ENCODE measurements at regions not wholly inside any gene's neighbourhood (a gene's known extent, or its start where the extent isn't known, plus 50 kb on each side); places are given as distances from the start of the nearest gene placed in this dataset.

GRCh38 chr12:92063641-92064040, 82.0 kb downstream of the BTG1 start:
- TF ChIP-seq POLR2A (IDR thresholded peaks at IDR 0.05; ENCODE audit: low read depth, low read length): no peak
- TF ChIP-seq POLR2AphosphoS5 (IDR thresholded peaks at IDR 0.05; ENCODE audit: low read depth, low read length): no peak
- TF ChIP-seq TAF1 (IDR thresholded peaks at IDR 0.05; ENCODE audit: low read depth, low read length): no peak
- no peak for TF ChIP-seq SPI1 (IDR thresholded peaks at IDR 0.05; ENCODE audit: low read depth, low read length)
- TF ChIP-seq POU2F2 (IDR thresholded peaks at IDR 0.05; ENCODE audit: low read depth, low read length): no peak

Data from GM12891 (cell line).